NCI-H345 treated with DMSO at 0.1 percent for 48 hours (cell line): ENCODE measurements at regions not wholly inside any gene's neighbourhood (a gene's known extent, or its start where the extent isn't known, plus 50 kb on each side); places are given as distances from the start of the nearest gene placed in this dataset.

ENCODE experiments used
- DNase-seq: peaks from one replicate; lab custom pipeline; 2025; ENCODE audit not compliant: unreplicated experiment; lab: John Stamatoyannopoulos, UW

- no peak for DNase-seq
Observed at GRCh38 chr3:168422843-168423242, 327.1 kb upstream of the GOLIM4 start.

- DNase-seq: no peak
Observed at GRCh38 chr3:168419091-168419490, 323.4 kb upstream of the GOLIM4 start.

GRCh38 chr3:168417016-168417415 lies 321.3 kb upstream of the GOLIM4 start:
- DNase-seq: no peak

- no peak for DNase-seq
Observed at GRCh38 chr3:168416446-168416845, 320.7 kb upstream of the GOLIM4 start.

- no peak for DNase-seq
Observed at GRCh38 chr3:168414149-168414548, 318.4 kb upstream of the GOLIM4 start.

GRCh38 chr3:168407381-168407780 lies 311.7 kb upstream of the GOLIM4 start:
- no peak for DNase-seq

GRCh38 chr3:168405288-168405687 lies 309.6 kb upstream of the GOLIM4 start:
- no peak for DNase-seq

- no peak for DNase-seq
Observed at GRCh38 chr3:168398371-168399025, 302.8 kb upstream of the GOLIM4 start.

- DNase-seq: no peak
Observed at GRCh38 chr3:168396861-168397260, 301.1 kb upstream of the GOLIM4 start.

- no peak for DNase-seq
Observed at GRCh38 chr3:168395551-168395950, 299.8 kb upstream of the GOLIM4 start.

GRCh38 chr3:168394439-168394838 lies 298.7 kb upstream of the GOLIM4 start:
- DNase-seq: no peak

GRCh38 chr3:168386301-168386700 lies 290.6 kb upstream of the GOLIM4 start:
- no peak for DNase-seq

- no peak for DNase-seq
Observed at GRCh38 chr3:168384990-168385389, 289.3 kb upstream of the GOLIM4 start.

GRCh38 chr3:168383573-168383972 lies 287.8 kb upstream of the GOLIM4 start:
- no peak for DNase-seq

GRCh38 chr3:168371846-168372245 lies 276.1 kb upstream of the GOLIM4 start:
- DNase-seq: no peak

- DNase-seq: no peak
Observed at GRCh38 chr3:168364967-168365366, 269.2 kb upstream of the GOLIM4 start.

GRCh38 chr3:168362661-168363247 lies 267.0 kb upstream of the GOLIM4 start:
- no peak for DNase-seq

- DNase-seq: no peak
Observed at GRCh38 chr3:168362156-168362555, 266.4 kb upstream of the GOLIM4 start.

- no peak for DNase-seq
Observed at GRCh38 chr3:168360993-168361392, 265.3 kb upstream of the GOLIM4 start.

- no peak for DNase-seq
Observed at GRCh38 chr3:168342946-168343850, 247.5 kb upstream of the GOLIM4 start.

- no peak for DNase-seq
Observed at GRCh38 chr3:168341956-168342936, 246.5 kb upstream of the GOLIM4 start.
